ENCODE measurements at regions not wholly inside any gene's neighbourhood (a gene's known extent, or its start where the extent isn't known, plus 50 kb on each side); places are given as distances from the start of the nearest gene placed in this dataset.

DNA sequence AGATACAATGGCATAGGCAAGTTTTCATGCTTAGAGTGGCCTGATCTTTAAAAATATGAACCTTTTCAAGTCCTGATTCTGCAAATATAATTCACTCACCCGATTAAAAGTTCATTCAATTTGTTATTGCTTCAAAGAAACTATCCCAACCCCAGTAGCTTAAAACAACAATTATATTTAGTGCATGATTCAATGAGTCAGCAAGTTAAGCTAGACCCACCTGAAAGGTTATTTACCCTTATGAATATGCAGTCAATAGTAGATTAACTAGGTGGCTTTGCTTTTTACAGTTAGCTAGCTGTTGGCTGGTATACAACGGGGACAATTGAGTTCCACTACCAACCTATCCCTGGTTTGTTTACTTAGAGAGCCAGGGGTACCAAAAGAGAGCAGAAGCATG lies 95.6 kb upstream of the ANKEF1 start:
- Histone ChIP-seq H3K4me3 (no peak overlapping the region), H3K4me1 (replicated peaks) (no peaks in the 10 kb centered on the region), H3K9me3 (no peaks in the 10 kb centered on the region), H3K27ac (no peak overlapping the region), H3K27me3 (replicated peaks; ENCODE audit: insufficient read depth) (no peaks in the 10 kb centered on the region), H3K36me3 (no peaks in the 10 kb centered on the region)
- 71% methylated on average over 2 of the region's 2 CpGs for WGBS
- TF ChIP-seq POLR2A (IDR thresholded peaks at IDR 0.05) (no peak), CTCF (IDR thresholded peaks at IDR 0.05) (no peak), POLR2AphosphoS5 (IDR thresholded peaks at IDR 0.05) (no peak)
- DNase-seq (ENCODE audit: low spot score), result no peak
- intact Hi-C loops (cut with DNase I), result no loop called here

GRCh38 chr20:9935285-9935684 lies 96.4 kb upstream of the PAK5 start:
- no peaks in the 10 kb centered on the region for H3K4me1 ChIP-seq (replicated peaks)
- H3K4me3 ChIP-seq, result no peak overlapping the region
- H3K27ac ChIP-seq, result no peak overlapping the region
- intact Hi-C loops (cut with DNase I), result no loop called here
- no peaks in the 10 kb centered on the region for H3K36me3 ChIP-seq
- no peak for DNase-seq (ENCODE audit: low spot score)
- no peaks in the 10 kb centered on the region for H3K27me3 ChIP-seq (replicated peaks; ENCODE audit: insufficient read depth)
- TF ChIP-seq POLR2AphosphoS5 (IDR thresholded peaks at IDR 0.05) (no peak), POLR2A (IDR thresholded peaks at IDR 0.05) (no peak), CTCF (IDR thresholded peaks at IDR 0.05) (no peak)
- H3K9me3 ChIP-seq, result no peaks in the 10 kb centered on the region

DNA sequence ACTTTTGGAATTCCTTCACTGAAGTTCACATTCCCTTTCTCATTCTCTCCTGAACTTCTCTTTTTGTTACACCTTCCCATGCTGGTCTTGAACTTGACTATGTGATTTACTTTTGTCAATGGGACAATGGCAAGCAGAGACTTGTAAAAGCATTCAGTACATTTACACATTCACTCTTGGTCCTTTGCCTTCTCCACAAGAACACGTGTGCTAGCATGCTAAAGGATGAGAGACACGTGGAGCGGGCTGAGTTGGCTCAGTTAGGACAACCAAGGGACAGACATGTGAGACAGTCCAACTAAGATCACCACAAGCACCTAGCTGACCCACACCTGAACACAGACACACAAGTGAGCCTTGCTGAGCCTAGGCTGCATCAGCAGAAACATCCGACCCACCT lies 91.3 kb upstream of the PAK5 start:
- WGBS, result 66% methylated on average over 4 of the region's 4 CpGs
- TF ChIP-seq CTCF (IDR thresholded peaks at IDR 0.05), result no peak
- no peak for TF ChIP-seq POLR2AphosphoS5 (IDR thresholded peaks at IDR 0.05)
- no peak for TF ChIP-seq POLR2A (IDR thresholded peaks at IDR 0.05)
- H3K4me3 ChIP-seq, result no peak overlapping the region
- H3K4me1 ChIP-seq (replicated peaks), result no peaks in the 10 kb centered on the region
- H3K27ac ChIP-seq, result no peak overlapping the region
- H3K9me3 ChIP-seq, result no peaks in the 10 kb centered on the region
- H3K36me3 ChIP-seq, result no peaks in the 10 kb centered on the region
- DNase-seq (ENCODE audit: low spot score), result no peak
- H3K27me3 ChIP-seq (replicated peaks; ENCODE audit: insufficient read depth), result no peaks in the 10 kb centered on the region
- intact Hi-C loops (cut with DNase I), result no loop called here

GRCh38 chr20:9928955-9929354 lies 90.1 kb upstream of the PAK5 start:
- WGBS, result 100% methylated on average over 1 of the region's 1 CpG
- Histone ChIP-seq H3K4me3 (no peak overlapping the region), H3K27me3 (replicated peaks; ENCODE audit: insufficient read depth) (no peaks in the 10 kb centered on the region), H3K4me1 (replicated peaks) (no peaks in the 10 kb centered on the region), H3K9me3 (no peaks in the 10 kb centered on the region), H3K27ac (no peak overlapping the region), H3K36me3 (no peaks in the 10 kb centered on the region)
- TF ChIP-seq POLR2A (IDR thresholded peaks at IDR 0.05) (no peak), POLR2AphosphoS5 (IDR thresholded peaks at IDR 0.05) (no peak), CTCF (IDR thresholded peaks at IDR 0.05) (no peak)
- intact Hi-C loops (cut with DNase I), result no loop called here
- no peak for DNase-seq (ENCODE audit: low spot score)

DNA sequence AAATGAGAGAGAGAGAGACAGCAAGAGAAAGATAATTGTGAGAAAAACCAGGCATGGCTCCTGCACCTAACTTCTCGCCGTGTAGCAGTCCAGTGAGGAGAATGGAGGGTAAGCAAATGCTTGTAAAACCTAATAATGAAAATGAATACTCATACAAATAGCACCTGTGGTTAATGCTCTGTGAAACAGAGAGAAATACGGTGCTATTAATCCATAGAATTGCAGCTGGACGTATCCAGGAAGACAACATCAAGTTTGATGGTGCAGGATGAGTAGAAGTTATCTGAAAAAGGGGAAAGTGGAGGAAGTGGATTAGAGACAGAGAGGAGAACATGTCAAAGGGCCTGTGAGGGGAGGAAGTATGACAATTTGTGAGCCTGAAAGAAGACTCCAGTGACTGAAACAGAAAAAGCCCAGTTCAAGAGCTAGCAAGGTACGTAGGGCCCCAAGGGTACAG lies 89.4 kb upstream of the PAK5 start:
- intact Hi-C loops (cut with DNase I), result no loop called here
- Histone ChIP-seq H3K4me3 (no peak overlapping the region), H3K36me3 (no peaks in the 10 kb centered on the region), H3K27me3 (replicated peaks; ENCODE audit: insufficient read depth) (no peaks in the 10 kb centered on the region), H3K9me3 (no peaks in the 10 kb centered on the region), H3K27ac (no peak overlapping the region), H3K4me1 (replicated peaks) (no peaks in the 10 kb centered on the region)
- DNase-seq (ENCODE audit: low spot score), result no peak
- 32% methylated on average over 5 of the region's 5 CpGs for WGBS
- TF ChIP-seq POLR2AphosphoS5 (IDR thresholded peaks at IDR 0.05), result no peak
- TF ChIP-seq POLR2A (IDR thresholded peaks at IDR 0.05), result no peak
- no peak for TF ChIP-seq CTCF (IDR thresholded peaks at IDR 0.05)

Measured in prostate gland (tissue), 2 donors.